ENCODE measurements at regions not wholly inside any gene's neighbourhood (a gene's known extent, or its start where the extent isn't known, plus 50 kb on each side); places are given as distances from the start of the nearest gene placed in this dataset.

DNA sequence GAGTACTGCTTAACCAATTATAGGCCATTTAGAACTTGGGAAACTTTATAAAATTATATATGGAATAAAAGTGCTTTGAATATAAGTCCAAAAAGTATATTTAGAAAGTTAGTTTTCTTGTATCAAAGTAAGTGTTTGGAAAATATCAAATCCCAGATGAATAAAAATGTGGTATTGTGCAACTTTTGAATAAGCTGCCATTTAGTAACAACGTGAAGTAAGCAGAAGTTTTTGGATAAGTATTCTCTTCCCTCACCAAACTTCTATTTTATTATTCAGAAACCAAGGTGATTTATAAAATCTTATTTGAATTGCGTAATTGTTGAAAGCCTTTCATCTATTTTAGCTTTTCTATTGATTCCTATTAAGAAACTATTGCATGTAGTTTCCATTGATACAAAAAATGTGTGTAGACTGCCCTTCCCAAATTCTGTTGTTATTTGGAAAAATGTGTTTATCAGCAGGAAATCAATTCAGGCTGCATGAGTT lies 806.2 kb downstream of the NSUN3 start:
- no peak for DNase-seq (ENCODE audit: low spot score)

DNA sequence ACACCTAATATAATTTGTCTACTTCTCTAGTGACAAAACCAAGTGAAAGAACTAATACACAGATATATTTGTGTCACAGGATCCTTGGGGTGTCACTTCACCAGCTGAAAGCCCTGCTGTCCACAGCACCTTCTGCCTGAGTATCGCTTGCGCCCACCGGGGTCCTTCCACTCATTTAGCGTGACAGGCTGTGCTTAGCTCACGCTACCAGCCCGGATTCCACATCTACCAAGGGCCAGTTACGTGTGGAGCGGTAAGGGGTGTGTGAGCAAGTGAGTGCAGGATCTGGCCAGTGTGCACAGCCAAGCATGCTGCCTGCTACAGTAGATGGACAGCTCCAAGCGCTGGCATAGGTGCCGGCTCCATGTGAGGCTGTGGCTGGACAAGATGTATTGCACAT lies 810.9 kb downstream of the NSUN3 start:
- no peak for DNase-seq (ENCODE audit: low spot score)

DNA sequence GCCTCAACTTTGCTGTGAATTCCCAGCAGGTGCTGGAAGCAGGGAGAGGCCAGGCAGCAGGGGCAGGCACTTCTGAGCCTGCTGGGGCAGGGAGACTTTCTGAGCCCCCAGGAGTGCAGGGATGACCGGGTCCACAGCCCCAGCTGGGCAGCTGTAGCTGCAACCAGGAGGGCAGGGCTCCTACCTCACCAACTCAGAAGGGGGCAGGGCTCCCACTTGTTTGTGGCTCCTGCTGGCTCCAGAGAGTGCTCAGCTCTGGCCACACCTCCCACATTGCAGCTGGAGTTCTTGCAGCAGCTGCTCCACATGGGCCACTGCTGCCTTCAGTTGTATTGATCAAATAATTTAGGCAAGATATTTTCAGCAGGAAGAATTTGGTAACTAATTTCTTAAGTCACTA lies 812.3 kb downstream of the NSUN3 start:
- no peak for DNase-seq (ENCODE audit: low spot score)

GRCh38 chr3:94887065-94887464 lies 824.2 kb downstream of the NSUN3 start:
- no peak for DNase-seq (ENCODE audit: low spot score)

DNA sequence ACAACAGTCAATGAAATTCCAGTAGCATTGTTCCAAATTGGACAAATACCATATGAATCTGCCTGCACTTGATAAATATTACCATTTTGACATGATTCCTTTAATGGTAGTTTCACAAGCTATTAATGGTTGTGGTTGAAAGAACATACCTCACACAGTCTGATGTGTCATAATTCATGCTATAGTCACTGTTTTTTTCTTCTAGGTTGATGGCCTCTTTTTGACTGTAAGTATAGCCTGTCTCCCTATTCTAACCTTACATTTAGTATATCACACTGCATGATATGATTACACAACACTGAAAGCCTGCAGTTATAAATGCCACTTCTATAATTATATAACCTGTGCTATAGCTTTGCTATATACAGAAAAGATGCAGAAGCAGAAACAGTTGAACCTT lies 834.1 kb downstream of the NSUN3 start:
- DNase-seq (ENCODE audit: low spot score): no peak

DNA sequence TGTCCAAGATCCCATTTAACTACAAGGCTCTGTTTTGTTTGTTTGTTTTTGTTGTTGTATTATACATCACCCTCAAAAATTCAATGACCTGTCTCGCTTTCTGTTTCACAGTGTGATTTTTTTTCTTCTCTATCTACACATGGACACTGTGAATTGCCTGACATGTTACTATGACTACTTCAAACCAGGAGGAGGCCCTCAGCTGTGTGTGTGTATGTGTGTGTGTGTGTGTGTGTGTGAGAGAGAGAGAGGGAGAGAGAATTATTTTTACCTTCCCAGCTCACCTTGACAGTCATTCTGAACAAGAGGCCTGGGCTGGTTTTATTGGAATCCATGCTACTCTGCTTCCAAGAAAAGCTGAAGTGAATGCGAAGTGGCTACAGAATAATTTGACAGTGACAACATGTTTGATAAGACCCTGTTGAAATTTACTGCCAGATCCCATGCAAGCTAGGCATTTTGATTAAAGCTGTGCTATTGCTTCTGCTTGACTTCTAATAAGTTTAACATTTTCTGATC lies 841.4 kb downstream of the NSUN3 start:
- DNase-seq (ENCODE audit: low spot score): no peak

- no peak for DNase-seq (ENCODE audit: low spot score)
These were observed 846.9 kb downstream of the NSUN3 start for GRCh38 chr3:94909726-94910125.

- DNase-seq (ENCODE audit: low spot score): no peak
These were observed 849.8 kb downstream of the NSUN3 start for GRCh38 chr3:94912656-94913055.

DNA sequence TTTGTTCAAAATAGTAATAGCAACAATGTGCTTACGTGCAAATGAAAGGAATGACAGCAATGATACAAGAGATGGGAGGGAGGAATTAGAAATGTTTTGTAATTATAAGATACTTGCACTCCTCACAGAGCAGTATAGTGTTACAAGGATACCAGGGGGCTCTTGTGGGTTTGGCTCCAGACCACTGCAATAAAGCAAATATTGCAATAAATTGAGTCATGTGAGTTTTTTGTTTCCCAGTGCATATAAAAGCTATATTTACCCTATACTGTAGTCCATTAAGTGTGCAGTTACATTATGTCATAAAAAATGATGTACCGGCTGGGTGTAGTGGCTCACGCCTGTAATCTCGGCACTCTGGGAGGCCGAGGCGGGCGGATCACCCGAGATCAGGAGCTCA lies 864.3 kb downstream of the NSUN3 start:
- DNase-seq (ENCODE audit: low spot score): no peak

- DNase-seq (ENCODE audit: low spot score): no peak
These were observed 866.1 kb downstream of the NSUN3 start for GRCh38 chr3:94928921-94929320.

- DNase-seq (ENCODE audit: low spot score): no peak
These were observed 873.1 kb downstream of the NSUN3 start for GRCh38 chr3:94935738-94936580.

DNA sequence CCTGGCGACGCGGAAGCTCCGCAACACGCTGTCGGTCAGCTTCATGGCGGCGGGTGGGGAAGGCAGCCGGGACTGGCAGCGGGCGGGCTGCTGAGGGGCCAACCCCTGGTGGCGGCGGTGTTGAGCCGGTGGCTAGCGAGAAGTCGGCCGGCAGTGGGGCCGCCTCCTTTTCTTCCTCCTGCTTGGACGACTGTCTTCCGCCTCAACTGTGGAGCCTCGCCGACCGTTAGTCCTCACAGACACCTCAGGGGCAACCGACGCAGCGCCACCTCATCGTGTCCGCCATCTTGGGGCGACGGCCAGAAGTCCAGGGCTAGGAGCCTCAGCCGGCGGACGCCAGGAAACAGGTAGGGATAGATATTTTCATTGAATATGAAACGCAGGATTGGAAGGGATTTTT lies 875.1 kb downstream of the NSUN3 start:
- DNase-seq (ENCODE audit: low spot score): no peak

DNA sequence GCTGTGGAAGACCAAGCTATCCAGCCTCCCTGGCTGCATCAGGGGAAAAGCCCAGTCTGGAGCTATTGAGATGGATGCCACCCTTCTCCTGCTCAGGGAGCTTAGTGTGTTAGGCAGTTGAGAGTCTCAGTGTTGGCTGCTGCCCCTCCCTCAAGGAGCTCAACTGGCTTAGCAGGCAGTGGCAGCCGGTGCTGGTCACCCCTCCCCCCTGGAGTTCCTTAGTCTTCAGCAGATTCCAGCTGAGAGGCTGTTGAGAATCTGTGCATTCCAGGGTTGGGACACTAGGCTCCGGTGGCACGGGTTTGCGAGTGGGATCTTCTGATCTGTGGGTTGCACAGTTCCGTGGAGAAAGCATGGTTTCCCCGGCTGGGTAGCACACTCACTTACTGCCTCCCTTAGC lies 883.8 kb downstream of the NSUN3 start:
- no peak for DNase-seq (ENCODE audit: low spot score)

GRCh38 chr3:94961423-94962100 lies 898.7 kb downstream of the NSUN3 start:
- no peak for DNase-seq (ENCODE audit: low spot score)

- no peak for DNase-seq (ENCODE audit: low spot score)
These were observed 903.1 kb downstream of the NSUN3 start for GRCh38 chr3:94965867-94966475.

GRCh38 chr3:94967196-94967595 lies 904.3 kb downstream of the NSUN3 start:
- no peak for DNase-seq (ENCODE audit: low spot score)

DNA sequence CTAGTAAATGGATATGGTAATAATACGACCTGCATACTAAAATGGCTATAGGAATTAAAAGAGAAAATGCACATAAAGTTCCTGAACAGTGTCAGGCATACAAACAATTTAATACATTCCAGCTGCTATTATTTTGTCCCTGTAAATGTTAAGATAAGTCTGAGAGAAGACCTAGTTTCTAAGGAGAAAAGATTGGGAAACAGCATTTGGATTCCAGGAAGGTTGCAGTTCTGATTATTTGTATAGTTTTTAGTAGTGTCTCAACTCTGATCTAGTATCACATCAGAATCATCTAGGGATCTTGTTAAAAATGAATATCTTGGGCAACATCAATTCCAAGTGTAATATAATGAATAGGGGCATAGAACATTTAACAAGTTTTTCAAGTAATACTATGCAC lies 905.7 kb downstream of the NSUN3 start:
- DNase-seq (ENCODE audit: low spot score): no peak

- no peak for DNase-seq (ENCODE audit: low spot score)
These were observed 909.2 kb downstream of the NSUN3 start for GRCh38 chr3:94972066-94972465.

DNA sequence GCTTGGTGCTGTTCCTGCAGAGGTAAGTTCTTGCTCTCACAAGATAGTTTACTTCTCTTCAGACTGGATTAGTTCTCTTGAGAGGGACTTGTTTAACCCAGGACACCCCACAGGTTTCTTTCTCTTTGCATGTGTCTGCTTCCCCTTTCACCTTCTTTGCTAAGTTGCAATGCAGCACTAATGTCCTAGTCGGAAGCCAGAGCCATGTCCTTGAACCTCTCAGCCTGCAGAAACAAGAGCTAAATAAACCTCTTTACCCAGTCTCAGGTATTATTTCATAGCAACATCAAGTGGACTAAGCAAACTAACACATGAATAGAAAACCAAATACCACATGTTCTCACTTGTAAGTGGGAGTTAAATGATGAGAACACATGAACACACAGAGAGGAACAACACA lies 915.2 kb downstream of the NSUN3 start:
- no peak for DNase-seq (ENCODE audit: low spot score)

GRCh38 chr3:94985778-94986177 lies 922.9 kb downstream of the NSUN3 start:
- no peak for DNase-seq (ENCODE audit: low spot score)

DNA sequence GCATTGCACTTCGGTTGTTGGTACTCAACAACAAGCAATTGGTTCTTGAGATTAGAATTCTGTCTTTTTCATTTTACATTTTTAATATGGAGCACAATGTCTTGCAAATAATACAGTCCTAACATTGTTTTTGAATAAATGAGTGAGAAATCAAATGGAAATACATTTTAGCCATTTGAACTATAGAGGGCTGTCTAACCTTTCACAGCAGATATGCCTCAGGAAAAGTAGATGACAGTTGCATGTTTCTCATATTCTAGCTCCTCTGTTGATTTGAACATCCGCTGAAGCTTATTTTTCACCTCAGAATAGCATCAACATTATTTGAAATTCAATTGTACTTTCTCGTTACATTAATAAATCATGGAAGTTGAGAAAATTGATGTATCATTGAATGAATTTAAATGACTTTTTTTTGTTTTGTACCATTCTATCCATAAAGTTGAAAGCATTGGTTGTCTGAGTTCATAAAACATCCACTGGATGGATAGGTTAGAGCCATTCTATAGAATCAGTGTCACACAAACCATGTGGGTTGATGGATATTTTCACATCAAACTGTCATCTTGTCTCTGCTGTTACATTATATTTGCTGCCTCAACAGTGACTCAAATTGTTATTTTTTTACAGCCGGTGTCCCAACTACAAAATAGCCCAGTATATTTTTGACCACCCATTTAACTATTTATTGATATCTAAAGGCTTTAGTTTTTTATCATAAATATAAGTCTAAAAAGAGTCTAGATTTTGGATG lies 928.3 kb downstream of the NSUN3 start:
- DNase-seq (ENCODE audit: low spot score): no peak

DNA sequence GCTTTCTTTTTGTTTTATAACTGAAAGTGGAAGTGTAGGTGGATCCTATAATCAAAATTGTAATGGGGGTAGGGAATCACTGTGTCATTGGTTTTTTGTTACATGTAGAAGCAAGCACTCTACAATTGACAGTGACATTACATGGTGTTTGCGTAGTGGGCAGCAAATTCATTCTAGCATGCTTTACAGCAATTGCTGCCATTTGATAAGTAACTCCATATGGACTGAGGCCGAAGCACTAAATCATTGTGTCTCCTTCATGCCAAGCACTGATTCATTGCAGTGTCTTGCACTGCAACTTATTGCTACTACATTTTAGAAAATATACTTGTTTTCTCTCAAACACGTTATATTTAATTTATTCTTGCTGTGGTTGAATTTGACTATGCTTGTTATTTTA lies 933.9 kb downstream of the NSUN3 start:
- no peak for DNase-seq (ENCODE audit: low spot score)

Data from AG08395 (cell line).